ENCODE measurements at regions not wholly inside any gene's neighbourhood (a gene's known extent, or its start where the extent isn't known, plus 50 kb on each side); places are given as distances from the start of the nearest gene placed in this dataset.

GRCh38 chr2:118634876-118635275, 212.6 kb downstream of the EN1 start:
- POLR2A ChIA-PET: no interaction called here
- WGBS (ENCODE audit: insufficient coverage, insufficient replicate concordance, low lambda C conversion rate, missing lambda C conversion rate): 62% methylated on average over 3 of the region's 3 CpGs
- CTCF ChIA-PET: no interaction called here
- no peak for FAIRE-seq
- ATAC-seq: no peak
- Histone ChIP-seq H3K4me1 (ENCODE audit: control insufficient read depth, insufficient read depth, low read length) (no peaks in the 10 kb centered on the region), H2AFZ (ENCODE audit: control insufficient read depth, low read depth, low read length) (no peak overlapping the region), H3K27ac (ENCODE audit: control insufficient read depth, insufficient read depth) (no peak overlapping the region), H3K36me3 (ENCODE audit: control insufficient read depth in 2 of 2, insufficient read depth in 2 of 2, low read length in 1 of 2) (no peaks in the 10 kb centered on the region), H3K4me2 (ENCODE audit: control insufficient read depth, insufficient read depth) (no peak overlapping the region), H3K9me3 (replicated peaks; ENCODE audit: control insufficient read depth, insufficient read depth, low read length) (no peaks in the 10 kb centered on the region), H4K20me1 (ENCODE audit: control insufficient read depth, insufficient read depth) (no peaks in the 10 kb centered on the region), H3K27me3 (replicated peaks in 1 of 2; ENCODE audit: control insufficient read depth in 2 of 2, insufficient read depth in 2 of 2, low read length in 1 of 2) (no peaks in the 10 kb centered on the region), H3K9ac (ENCODE audit: control insufficient read depth, insufficient read depth, low read length) (no peak overlapping the region), H3K79me2 (ENCODE audit: control insufficient read depth, insufficient read depth, low read length) (no peaks in the 10 kb centered on the region), H3K4me3 (no peak overlapping the region)
- in situ Hi-C loops (cut with MboI) (no loop called here), intact Hi-C loops (cut with micrococcal nuclease; ENCODE audit: unreplicated experiment) (no loop called here)
- SMC1A ChIA-PET (ENCODE audit: uncharacterized antibody, unreplicated experiment): no interaction called here
- RAD21 ChIA-PET (ENCODE audit: unreplicated experiment): no interaction called here
- no TSS peak for BruUV-seq (replicated peaks)
- DNase-seq (ENCODE audit: low read depth, low spot score): no peak
- no peak for TF ChIP-seq LARP7 (IDR thresholded peaks at IDR 0.05)
- no peak for TF ChIP-seq TCF3 (IDR thresholded peaks at IDR 0.05; ENCODE audit: borderline replicate concordance, insufficient read depth, low read depth, low read length)
- no peak for TF ChIP-seq MEF2A (IDR thresholded peaks at IDR 0.05; ENCODE audit: insufficient read depth, low read depth, low read length)
- no peak for TF ChIP-seq ZNF274 (IDR thresholded peaks at IDR 0.05; ENCODE audit: insufficient read depth, insufficient read length)
- no peak for TF ChIP-seq RCOR1 (conservative IDR thresholded peaks at IDR 0.05; ENCODE audit: low read depth, low read length)
- TF ChIP-seq TCF12 (IDR thresholded peaks at IDR 0.05; ENCODE audit: low read depth, low read length): no peak

GRCh38 chr2:118633371-118634018, 214.0 kb downstream of the EN1 start:
- Histone ChIP-seq H2AFZ (ENCODE audit: control insufficient read depth, low read depth, low read length) (no peak overlapping the region), H3K27ac (ENCODE audit: control insufficient read depth, insufficient read depth) (no peak overlapping the region), H3K9ac (ENCODE audit: control insufficient read depth, insufficient read depth, low read length) (no peak overlapping the region), H3K27me3 (replicated peaks in 1 of 2; ENCODE audit: control insufficient read depth in 2 of 2, insufficient read depth in 2 of 2, low read length in 1 of 2) (no peaks in the 10 kb centered on the region), H3K4me1 (ENCODE audit: control insufficient read depth, insufficient read depth, low read length) (no peaks in the 10 kb centered on the region), H4K20me1 (ENCODE audit: control insufficient read depth, insufficient read depth) (no peaks in the 10 kb centered on the region), H3K9me3 (replicated peaks; ENCODE audit: control insufficient read depth, insufficient read depth, low read length) (no peaks in the 10 kb centered on the region), H3K36me3 (ENCODE audit: control insufficient read depth in 2 of 2, insufficient read depth in 2 of 2, low read length in 1 of 2) (no peaks in the 10 kb centered on the region), H3K4me3 (no peak overlapping the region), H3K4me2 (ENCODE audit: control insufficient read depth, insufficient read depth) (no peak overlapping the region), H3K79me2 (ENCODE audit: control insufficient read depth, insufficient read depth, low read length) (no peaks in the 10 kb centered on the region)
- ChIA-PET CTCF (no interaction called here), RAD21 (ENCODE audit: unreplicated experiment) (no interaction called here), SMC1A (ENCODE audit: uncharacterized antibody, unreplicated experiment) (interaction anchor here (0.6 to 0.8 kb wide), 2 partner anchors 63 to 747 kb away, joined by 3 read pairs; no protein-coding TSS in a partner anchor), POLR2A (no interaction called here)
- no peak for DNase-seq (ENCODE audit: low read depth, low spot score)
- in situ Hi-C loops (cut with MboI): no loop called here
- FAIRE-seq: no peak
- intact Hi-C loops (cut with micrococcal nuclease; ENCODE audit: unreplicated experiment): no loop called here
- BruUV-seq (replicated peaks): no TSS peak
- WGBS (ENCODE audit: insufficient coverage, insufficient replicate concordance, low lambda C conversion rate, missing lambda C conversion rate): 68% methylated on average over 9 of the region's 9 CpGs
- no peak for ATAC-seq
- TF ChIP-seq RAD51 (IDR thresholded peaks at IDR 0.05): no peak
- TF ChIP-seq MYC (IDR thresholded peaks at IDR 0.05; ENCODE audit: insufficient read depth, insufficient read length, insufficient replicate concordance, low read length, severe bottlenecking): no peak
- no peak for TF ChIP-seq SIX5 (IDR thresholded peaks at IDR 0.05; ENCODE audit: low read depth, low read length, severe bottlenecking)
- TF ChIP-seq ZNF24 (IDR thresholded peaks at IDR 0.05): no peak
- TF ChIP-seq YBX1 (IDR thresholded peaks at IDR 0.05): no peak
- TF ChIP-seq CBX5 (IDR thresholded peaks at IDR 0.05; ENCODE audit: low read depth): no peak
- TF ChIP-seq TCF3 (IDR thresholded peaks at IDR 0.05; ENCODE audit: borderline replicate concordance, insufficient read depth, low read depth, low read length): no peak
- no peak for TF ChIP-seq KLF5 (IDR thresholded peaks at IDR 0.05; ENCODE audit: partially characterized antibody)
- no peak for TF ChIP-seq WRNIP1 (IDR thresholded peaks at IDR 0.05; ENCODE audit: borderline replicate concordance, low read depth, low read length)
- TF ChIP-seq BRCA1 (IDR thresholded peaks at IDR 0.05; ENCODE audit: low read depth, low read length): no peak
- no peak for TF ChIP-seq STAT3 (IDR thresholded peaks at IDR 0.05; ENCODE audit: low read depth, low read length)
- no peak for TF ChIP-seq EP300 (IDR thresholded peaks at IDR 0.05; ENCODE audit: borderline replicate concordance in 1 of 2, control insufficient read depth in 1 of 2, low read depth in 2 of 2, low read length in 2 of 2)
- no peak for TF ChIP-seq NKRF (conservative IDR thresholded peaks at IDR 0.05)
- TF ChIP-seq SMARCA5 (IDR thresholded peaks at IDR 0.05): no peak

Measured in GM12878 (cell line).